ENCODE measurements at regions not wholly inside any gene's neighbourhood (a gene's known extent, or its start where the extent isn't known, plus 50 kb on each side); places are given as distances from the start of the nearest gene placed in this dataset.

- H3K4me1 Mint-ChIP-seq (ENCODE audit: insufficient read depth, unreplicated experiment), result peaks cover 6% of the 10 kb centered on the region
- no peak for DNase-seq (ENCODE audit: unreplicated experiment)
- intact Hi-C loops (cut with micrococcal nuclease), result loop anchor here (1.0 to 5.0 kb wide), 3 partner anchors 116 to 619 kb away; no protein-coding TSS in a partner anchor
Measured at GRCh38 chr15:95292785-95293450, 1037.6 kb upstream of the NR2F2 start.

GRCh38 chr15:95293456-95294031, 1037.0 kb upstream of the NR2F2 start:
- DNase-seq (ENCODE audit: unreplicated experiment), result no peak
- ChIA-PET POLR2A (interaction anchor here (0.6 to 0.7 kb wide), 2 partner anchors 19 to 46 kb away, joined by 3 read pairs; no protein-coding TSS in a partner anchor), CTCF (interaction anchor here (0.6 to 1.8 kb wide), 11 partner anchors 10 to 1128 kb away, joined by 3 to 8 read pairs (median 3); no protein-coding TSS in a partner anchor)
- no peak overlapping the region for H3K4me3 Mint-ChIP-seq (ENCODE audit: unreplicated experiment)
- no peaks in the 10 kb centered on the region for H3K27me3 Mint-ChIP-seq (ENCODE audit: insufficient read depth, unreplicated experiment)
- H3K4me1 Mint-ChIP-seq (ENCODE audit: insufficient read depth, unreplicated experiment), result peaks cover 6% of the 10 kb centered on the region
- no peak for TF ChIP-seq CTCF (IDR thresholded peaks at IDR 0.05; ENCODE audit: unreplicated experiment)
- BruUV-seq (replicated peaks), result no TSS peak
- H3K9me3 Mint-ChIP-seq (ENCODE audit: unreplicated experiment), result no peaks in the 10 kb centered on the region
- H3K36me3 Mint-ChIP-seq (ENCODE audit: insufficient read depth, unreplicated experiment), result peaks cover 6% of the 10 kb centered on the region
- intact Hi-C loops (cut with micrococcal nuclease), result loop anchor here (5.0 kb wide), 1 partner anchor 116 kb away; no protein-coding TSS in a partner anchor
- no peak overlapping the region for H3K27ac Mint-ChIP-seq (ENCODE audit: low read depth, unreplicated experiment)

More at GRCh38 chr15:95292785-95293450, 1037.6 kb upstream of the NR2F2 start:
- H3K36me3 Mint-ChIP-seq (ENCODE audit: insufficient read depth, unreplicated experiment), result peaks cover 6% of the 10 kb centered on the region
- no peak overlapping the region for H3K27ac Mint-ChIP-seq (ENCODE audit: low read depth, unreplicated experiment)
- POLR2A ChIA-PET, result interaction anchor here (0.6 to 0.7 kb wide), 2 partner anchors 18 to 108 kb away, joined by 3 read pairs; no protein-coding TSS in a partner anchor
- no peak overlapping the region for H3K4me3 Mint-ChIP-seq (ENCODE audit: unreplicated experiment)
- TF ChIP-seq CTCF (IDR thresholded peaks at IDR 0.05; ENCODE audit: unreplicated experiment), result no peak
- CTCF ChIA-PET, result interaction anchor here (0.6 to 2.0 kb wide), 29 partner anchors 9 to 1952 kb away, joined by 3 to 11 read pairs (median 3); no protein-coding TSS in a partner anchor
- no peaks in the 10 kb centered on the region for H3K27me3 Mint-ChIP-seq (ENCODE audit: insufficient read depth, unreplicated experiment)
- H3K9me3 Mint-ChIP-seq (ENCODE audit: unreplicated experiment), result no peaks in the 10 kb centered on the region
- no TSS peak for BruUV-seq (replicated peaks)

GRCh38 chr15:95295363-95295762, 1035.1 kb upstream of the NR2F2 start:
- POLR2A ChIA-PET, result no interaction called here
- no peak for DNase-seq (ENCODE audit: unreplicated experiment)
- no peak overlapping the region for H3K4me3 Mint-ChIP-seq (ENCODE audit: unreplicated experiment)
- peaks cover 6% of the 10 kb centered on the region for H3K36me3 Mint-ChIP-seq (ENCODE audit: insufficient read depth, unreplicated experiment)
- intact Hi-C loops (cut with micrococcal nuclease), result no loop called here
- TF ChIP-seq CTCF (IDR thresholded peaks at IDR 0.05; ENCODE audit: unreplicated experiment), result no peak
- no peak overlapping the region for H3K27ac Mint-ChIP-seq (ENCODE audit: low read depth, unreplicated experiment)
- no peaks in the 10 kb centered on the region for H3K9me3 Mint-ChIP-seq (ENCODE audit: unreplicated experiment)
- CTCF ChIA-PET, result interaction anchor here (0.6 to 0.7 kb wide), 3 partner anchors 10 to 466 kb away, joined by 3 to 4 read pairs (median 3); no protein-coding TSS in a partner anchor
- BruUV-seq (replicated peaks), result no TSS peak
- H3K27me3 Mint-ChIP-seq (ENCODE audit: insufficient read depth, unreplicated experiment), result no peaks in the 10 kb centered on the region
- H3K4me1 Mint-ChIP-seq (ENCODE audit: insufficient read depth, unreplicated experiment), result peaks cover 6% of the 10 kb centered on the region

DNA sequence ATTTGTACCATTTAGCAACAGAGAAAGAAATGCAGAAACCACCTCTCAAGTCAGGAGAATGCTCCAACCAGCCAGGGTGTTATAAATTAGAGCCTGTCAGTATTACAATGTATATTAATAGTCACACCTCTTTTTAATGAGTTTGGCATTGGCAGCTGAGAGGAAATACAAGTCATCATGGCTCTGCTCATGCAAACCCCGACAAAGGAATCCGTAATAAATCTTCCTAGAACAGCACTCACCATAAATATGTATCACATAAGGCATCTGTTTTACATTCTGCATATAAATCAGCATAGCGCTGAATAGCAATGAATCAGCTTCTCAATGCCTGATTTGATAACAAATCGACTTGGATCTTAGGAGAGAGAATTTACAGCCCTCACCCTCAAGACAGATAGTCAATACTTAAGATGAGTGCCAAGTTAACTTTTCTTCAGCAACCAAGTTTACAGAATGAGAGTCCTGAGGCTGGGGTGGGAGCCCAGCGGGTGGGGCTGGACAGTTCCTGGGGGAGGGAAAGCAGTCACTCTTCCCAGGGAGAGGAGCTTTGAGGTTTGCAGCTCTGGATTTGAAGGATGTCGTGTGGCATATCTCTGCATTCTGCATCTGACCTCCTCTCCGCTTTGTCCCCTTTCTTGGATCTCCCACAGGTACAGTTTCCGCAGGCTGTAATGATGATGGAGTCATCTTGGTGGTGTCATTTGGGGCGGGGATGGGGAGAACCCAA, 1034.4 kb upstream of the NR2F2 start:
- intact Hi-C loops (cut with micrococcal nuclease), result no loop called here
- Mint-ChIP-seq H3K27ac (ENCODE audit: low read depth, unreplicated experiment) (no peak overlapping the region), H3K4me1 (ENCODE audit: insufficient read depth, unreplicated experiment) (peaks cover 6% of the 10 kb centered on the region), H3K4me3 (ENCODE audit: unreplicated experiment) (no peak overlapping the region), H3K27me3 (ENCODE audit: insufficient read depth, unreplicated experiment) (no peaks in the 10 kb centered on the region), H3K9me3 (ENCODE audit: unreplicated experiment) (no peaks in the 10 kb centered on the region), H3K36me3 (ENCODE audit: insufficient read depth, unreplicated experiment) (peaks cover 6% of the 10 kb centered on the region)
- ChIA-PET CTCF (interaction anchor here (1.6 kb wide), 1 partner anchor 9 kb away, joined by 8 read pairs; no protein-coding TSS in a partner anchor), POLR2A (no interaction called here)
- BruUV-seq (replicated peaks), result no TSS peak
- DNase-seq (ENCODE audit: unreplicated experiment), result no peak
- TF ChIP-seq CTCF (IDR thresholded peaks at IDR 0.05; ENCODE audit: unreplicated experiment), result no peak

Measured in MCF 10A (cell line).